GM06990 (cell line): ENCODE measurements at regions not wholly inside any gene's neighbourhood (a gene's known extent, or its start where the extent isn't known, plus 50 kb on each side); places are given as distances from the start of the nearest gene placed in this dataset.
"Not testable (repeated sequence)": the region's sequence is repeated elsewhere in the genome, so short reads cannot be mapped to it uniquely, and the experiment has no call there.

ENCODE experiments used
- DNase-seq: peaks from one replicate; pipeline ENCODE4 v3.0.0-alpha.2; 2011; ENCODE audit not compliant: insufficient read length; ENCODE audit errors: extremely low read depth
- H3K27me3 ChIP-seq: replicated peaks from 2 replicates; pipeline ENCODE4 v1.6.0; 2011; ENCODE audit warnings: low read length; ENCODE audit not compliant: control insufficient read depth, insufficient read depth
- H3K36me3 ChIP-seq: 2 replicates; pipeline ENCODE4 v1.5.1; 2011; ENCODE audit warnings: low read length; ENCODE audit not compliant: control insufficient read depth, insufficient read depth
- H3K4me3 ChIP-seq: replicated peaks from 2 replicates; pipeline ENCODE4 v1.5.1; 2011; ENCODE audit warnings: low read depth, mild to moderate bottlenecking, control low read depth, low read length
- CTCF ChIP-seq: IDR thresholded peaks from 2 replicates; pipeline ENCODE4 v1.5.1; 2011; ENCODE audit warnings: low read length, control low read depth, mild to moderate bottlenecking, inconsistent platforms; ENCODE audit not compliant: insufficient read depth, poor library complexity, severe bottlenecking

DNA sequence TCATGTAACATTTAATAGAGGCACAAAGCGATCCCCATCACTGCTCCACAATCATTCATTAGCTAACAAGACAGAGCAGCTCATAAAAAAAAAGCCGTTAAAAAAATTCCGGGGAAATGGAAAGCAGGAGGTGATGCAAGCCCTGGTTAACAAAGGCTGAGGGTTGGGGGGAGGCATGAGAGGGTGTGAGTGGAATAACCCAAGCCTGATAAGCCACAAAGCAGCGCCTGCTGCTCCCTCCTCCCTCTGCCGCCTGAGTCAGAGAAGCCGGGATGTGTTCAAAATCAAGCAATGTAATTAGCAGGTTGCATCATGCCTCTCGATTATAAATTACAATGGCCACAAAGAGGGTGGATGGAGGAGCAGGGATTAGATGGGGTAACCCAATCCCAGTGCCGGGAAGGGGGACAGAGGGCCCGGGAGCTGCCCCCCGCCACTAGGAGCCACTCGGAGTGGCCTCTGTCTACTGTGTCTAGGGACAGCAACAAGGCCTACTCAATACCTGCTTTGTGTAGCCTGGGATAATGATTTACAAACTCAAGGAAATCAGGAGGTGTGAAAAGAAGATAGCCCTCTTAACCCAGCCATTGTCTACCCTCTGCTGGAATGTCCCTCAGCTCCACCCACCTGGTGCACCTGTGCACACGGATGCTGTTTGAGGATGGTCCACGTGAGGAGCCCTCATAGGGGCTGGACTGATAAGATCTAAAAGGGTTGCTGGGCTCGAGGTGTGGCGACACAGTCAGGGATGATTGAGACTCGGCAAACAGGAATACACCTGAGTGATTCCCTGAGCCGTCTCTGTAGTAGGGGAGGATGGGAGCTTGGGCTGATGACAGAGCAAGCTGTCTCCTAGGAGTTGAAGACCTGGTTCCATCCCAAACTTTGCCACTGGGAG is 156.9 kb downstream of the VEGFA start:
- no peak for DNase-seq
- TF ChIP-seq CTCF = no peak
- Histone ChIP-seq H3K27me3 (no peaks in the 10 kb centered on the region), H3K36me3 (no peaks in the 10 kb centered on the region), H3K4me3 (no peak overlapping the region)

DNA sequence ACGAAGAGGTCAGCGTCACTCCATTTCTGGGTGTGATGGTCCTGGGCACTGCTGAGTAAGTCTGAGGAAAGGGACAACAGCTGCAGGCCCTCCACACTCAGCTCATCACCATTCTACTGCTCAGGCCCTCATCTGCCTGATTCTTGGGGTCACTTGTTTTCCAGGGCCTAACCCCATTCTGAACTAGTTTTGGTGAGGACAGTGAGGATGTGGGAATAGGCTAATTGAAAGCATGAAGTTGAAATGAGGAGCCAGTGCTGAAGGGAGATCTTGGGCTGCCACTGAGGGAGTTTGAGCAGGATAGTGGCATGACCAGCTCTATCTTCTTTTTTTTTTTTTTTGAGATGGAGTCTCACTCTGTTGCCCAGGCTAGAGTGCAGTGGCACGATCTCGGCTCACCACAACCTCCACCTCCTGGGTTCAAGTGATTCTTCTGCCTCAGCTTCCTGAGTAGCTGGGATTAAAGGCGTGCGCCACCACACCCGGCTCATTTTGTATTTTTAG is 155.7 kb downstream of the VEGFA start:
- H3K36me3 ChIP-seq, DNase-seq, H3K4me3 ChIP-seq, H3K27me3 ChIP-seq: not testable (repeated sequence)

GRCh38 chr6:43924222-43924702 is 154.3 kb downstream of the VEGFA start:
- DNase-seq = peak; percentile 42
- TF ChIP-seq CTCF = no peak
- H3K4me3 ChIP-seq = no peak overlapping the region
- no peaks in the 10 kb centered on the region for H3K27me3 ChIP-seq
- H3K36me3 ChIP-seq = no peaks in the 10 kb centered on the region

DNA sequence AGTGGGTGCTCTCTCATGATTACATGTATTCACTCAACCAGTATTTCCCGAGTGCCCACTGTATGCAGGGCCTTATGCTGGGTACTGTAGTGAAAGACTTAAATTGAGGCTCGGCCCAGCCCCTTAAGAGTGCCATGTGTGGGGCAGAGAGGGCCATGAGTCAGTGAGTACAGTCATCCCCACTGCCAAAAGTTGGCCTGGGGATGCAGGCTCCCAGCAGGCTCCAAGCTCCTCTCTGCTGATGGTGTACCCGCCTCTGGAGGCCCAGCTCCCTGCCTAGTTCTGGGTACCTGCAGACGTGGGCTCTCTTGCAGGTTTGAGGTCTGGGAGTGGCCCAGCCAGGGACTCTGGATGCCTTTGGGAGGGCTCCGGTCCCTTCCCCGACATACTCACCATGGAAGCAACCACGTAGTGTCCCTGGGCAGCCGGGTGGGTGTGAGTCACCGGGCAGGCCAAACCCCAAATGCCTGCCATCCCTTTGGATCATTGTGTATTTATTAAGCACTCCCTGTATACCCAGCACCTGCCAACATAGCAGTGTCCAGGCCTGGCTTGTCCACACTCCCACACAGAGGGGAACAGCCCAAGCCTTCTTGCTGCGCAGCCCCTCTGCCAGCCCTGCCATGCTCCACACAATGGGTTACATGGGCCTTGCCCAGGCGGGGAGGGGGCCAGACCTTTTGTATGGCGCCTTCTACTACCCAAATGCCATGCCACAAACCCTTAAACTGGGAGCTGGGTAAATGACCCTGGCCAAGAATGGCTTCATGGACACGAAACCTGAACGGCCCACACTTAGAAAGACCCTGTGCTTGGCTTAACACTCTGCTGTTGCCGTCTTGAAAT is 153.6 kb downstream of the VEGFA start:
- no peak overlapping the region for H3K4me3 ChIP-seq
- no peak for TF ChIP-seq CTCF
- H3K36me3 ChIP-seq = no peaks in the 10 kb centered on the region
- H3K27me3 ChIP-seq = no peaks in the 10 kb centered on the region
- no peak for DNase-seq

- DNase-seq = no peak
- Histone ChIP-seq H3K36me3 (no peaks in the 10 kb centered on the region), H3K27me3 (no peaks in the 10 kb centered on the region; the same call in 1 of the 2 replicates), H3K4me3 (no peak overlapping the region)
- TF ChIP-seq CTCF = no peak
Measured at GRCh38 chr6:43922426-43923375, 152.7 kb downstream of the VEGFA start.
